Lung (tissue), 11 donors: ENCODE measurements at regions not wholly inside any gene's neighbourhood (a gene's known extent, or its start where the extent isn't known, plus 50 kb on each side); places are given as distances from the start of the nearest gene placed in this dataset.

Experiments used
- ATAC-seq: fragments of 200-7000 bp; cut with Tn5 transposase; one replicate; pipeline ENCODE4 v1.9.1; 2020; ENCODE audit warnings: moderate number of reproducible peaks; ENCODE audit not compliant: insufficient read depth, low FRiP score
- DNase-seq, 3 donors: peaks; one replicate each; pipeline ENCODE4 v3.0.0-alpha.2; 2013 to 2017
- H3K27ac ChIP-seq, 2 donors: one replicate each; pipeline ENCODE4 v1.5.1; 2013; ENCODE audit warnings: mild to moderate bottlenecking in 2 of 2, moderate library complexity in 2 of 2, control low read depth in 1 of 2, inconsistent platforms in 1 of 2, low read depth in 1 of 2, low read length in 1 of 2
- H3K27me3 ChIP-seq, 3 donors: one replicate each; pipeline ENCODE4 v1.5.1; 2013; ENCODE audit warnings: low read length in 2 of 3; ENCODE audit not compliant: control insufficient read depth in 3 of 3, insufficient read depth in 3 of 3
- H3K36me3 ChIP-seq, 4 donors: one replicate each; pipeline ENCODE4 v1.5.1; 2013; ENCODE audit warnings: low read length in 4 of 4, mild to moderate bottlenecking in 1 of 4, moderate library complexity in 1 of 4; ENCODE audit not compliant: control insufficient read depth in 4 of 4, insufficient read depth in 4 of 4
- H3K4me1 ChIP-seq, 5 donors: one replicate each; pipeline ENCODE4 v1.5.1; 2013; ENCODE audit warnings: low read length in 5 of 5, mild to moderate bottlenecking in 2 of 5, moderate library complexity in 1 of 5; ENCODE audit not compliant: control insufficient read depth in 5 of 5, insufficient read depth in 5 of 5
- H3K4me3 ChIP-seq: one replicate; pipeline ENCODE4 v1.5.1; 2013; ENCODE audit warnings: mild to moderate bottlenecking, control low read depth, moderate library complexity
- H3K9ac ChIP-seq, 2 donors: one replicate each; pipeline ENCODE4 v1.5.1; 2013; ENCODE audit warnings: low read length in 2 of 2, control low read depth in 1 of 2; ENCODE audit not compliant: insufficient read depth in 1 of 2
- H3K9me3 ChIP-seq, 4 donors: one replicate each; pipeline ENCODE4 v1.5.1; 2013; ENCODE audit warnings: low read length in 3 of 4, mild to moderate bottlenecking in 1 of 4, moderate library complexity in 1 of 4; ENCODE audit not compliant: control insufficient read depth in 4 of 4, insufficient read depth in 3 of 4
- CTCF ChIP-seq: IDR thresholded peaks from 2 replicates; pipeline ENCODE4 v1.5.1; 2012; ENCODE audit warnings: mild to moderate bottlenecking; ENCODE audit errors: control extremely low read depth, extremely low read depth
- WGBS, 2 donors: extraction: QIAGEN DNeasy Blood & Tissue Kit; methylation state at CpG; one replicate each; pipeline ENCODE4 v1.1.7; 2013; 5-methylcytosine and 5-hydroxymethylcytosine counted together
- donor health status: control.
- donor health status: control.
- donor health status: Bipolar disorder and iron deficiency.
- donor health status: healthy.
- donor health status: DM: yes; HTN: yes; CAD: no.

- ATAC-seq: no peak
- Histone ChIP-seq H3K36me3 (no peaks in the 10 kb centered on the region), H3K4me3 (no peak overlapping the region), H3K9ac (no peak overlapping the region), H3K4me1 (no peaks in the 10 kb centered on the region), H3K9me3 (no peaks in the 10 kb centered on the region), H3K27ac (no peak overlapping the region), H3K27me3 (no peaks in the 10 kb centered on the region)
- TF ChIP-seq CTCF: no peak
- 61 to 70% methylated on average over 1 of the region's 1 CpG for WGBS, 2 donors
- DNase-seq: no peak
These were observed 303.7 kb upstream of the USP15 start for GRCh38 chr12:61956545-61956944.

GRCh38 chr12:61974461-61974860 is 285.7 kb upstream of the USP15 start:
- Histone ChIP-seq H3K27me3 (no peaks in the 10 kb centered on the region), H3K27ac (no peak overlapping the region), H3K4me1 (no peaks in the 10 kb centered on the region), H3K9ac (no peak overlapping the region), H3K4me3 (no peak overlapping the region), H3K36me3 (no peaks in the 10 kb centered on the region), H3K9me3 (no peaks in the 10 kb centered on the region)
- DNase-seq (no peak), ATAC-seq (no peak)
- 93 to 94% methylated on average over 1 of the region's 1 CpG for WGBS, 2 donors
- TF ChIP-seq CTCF: no peak

- Histone ChIP-seq H3K36me3 (no peaks in the 10 kb centered on the region), H3K9ac (no peak overlapping the region), H3K4me1 (no peaks in the 10 kb centered on the region), H3K9me3 (no peaks in the 10 kb centered on the region), H3K4me3 (no peak overlapping the region), H3K27ac (no peak overlapping the region), H3K27me3 (no peaks in the 10 kb centered on the region)
- no peak for DNase-seq
- no peak for TF ChIP-seq CTCF
- WGBS, 2 donors: 63 to 79% methylated on average over 2 of the region's 2 CpGs
- no peak for ATAC-seq
These were observed 274.4 kb upstream of the USP15 start for GRCh38 chr12:61985830-61986229.

- no peak for TF ChIP-seq CTCF
- H3K4me3 ChIP-seq: no peak overlapping the region
- no peaks in the 10 kb centered on the region for H3K36me3 ChIP-seq
- H3K27me3 ChIP-seq: no peaks in the 10 kb centered on the region
- H3K9ac ChIP-seq: no peak overlapping the region
- DNase-seq (no peak), ATAC-seq (no peak)
- no peaks in the 10 kb centered on the region for H3K4me1 ChIP-seq
- H3K27ac ChIP-seq: no peak overlapping the region
- no peaks in the 10 kb centered on the region for H3K9me3 ChIP-seq
- 85 to 86% methylated on average over 2 of the region's 2 CpGs for WGBS, 2 donors
These were observed 273.0 kb upstream of the USP15 start for GRCh38 chr12:61987173-61987572.
